Skin epidermis (tissue), 12 donors: ENCODE measurements at regions not wholly inside any gene's neighbourhood (a gene's known extent, or its start where the extent isn't known, plus 50 kb on each side); places are given as distances from the start of the nearest gene placed in this dataset.
"Not testable (repeated sequence)": the region's sequence is repeated elsewhere in the genome, so short reads cannot be mapped to it uniquely, and the experiment has no call there.

Experiments used
- H3K27ac ChIP-seq, 21 experiments: fragments of 200-600 bp; sonication (generic) in 11 of 21; one replicate each; pipeline ENCODE4 v1.5.0; 2020; ENCODE audit warnings: mild to moderate bottlenecking in 3 of 21, inconsistent platforms in 2 of 21, moderate library complexity in 2 of 21
- H3K4me3 ChIP-seq, 7 experiments: fragments of 200-600 bp; sonication (generic) in 2 of 7; one replicate each; pipeline ENCODE4 v1.5.0; 2020; ENCODE audit warnings: inconsistent platforms in 2 of 7, mild to moderate bottlenecking in 2 of 7, moderate library complexity in 1 of 7

DNA sequence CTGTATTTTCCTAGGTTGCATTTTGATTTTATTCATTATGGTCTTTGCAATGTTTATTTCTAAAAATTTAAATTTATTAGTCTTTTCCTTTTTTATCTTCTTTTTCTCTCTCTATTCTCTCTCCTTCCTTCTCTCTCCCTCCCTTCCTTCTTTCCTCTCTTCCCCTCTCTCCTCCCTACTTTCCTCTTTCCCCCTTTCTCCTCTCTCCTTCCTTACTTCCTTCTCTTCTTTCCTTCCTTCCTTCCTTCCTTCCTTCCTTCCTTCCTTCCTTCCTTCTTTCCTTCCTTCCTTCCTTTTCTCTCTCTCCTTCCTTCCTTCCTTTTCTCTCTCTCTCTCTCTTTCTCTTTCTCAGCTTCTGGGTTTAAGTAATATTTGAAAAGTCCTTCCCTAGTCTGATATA, 72.8 kb upstream of the RASGRF1 start:
- H3K27ac ChIP-seq: no peak overlapping the region
- no peak overlapping the region for H3K4me3 ChIP-seq

DNA sequence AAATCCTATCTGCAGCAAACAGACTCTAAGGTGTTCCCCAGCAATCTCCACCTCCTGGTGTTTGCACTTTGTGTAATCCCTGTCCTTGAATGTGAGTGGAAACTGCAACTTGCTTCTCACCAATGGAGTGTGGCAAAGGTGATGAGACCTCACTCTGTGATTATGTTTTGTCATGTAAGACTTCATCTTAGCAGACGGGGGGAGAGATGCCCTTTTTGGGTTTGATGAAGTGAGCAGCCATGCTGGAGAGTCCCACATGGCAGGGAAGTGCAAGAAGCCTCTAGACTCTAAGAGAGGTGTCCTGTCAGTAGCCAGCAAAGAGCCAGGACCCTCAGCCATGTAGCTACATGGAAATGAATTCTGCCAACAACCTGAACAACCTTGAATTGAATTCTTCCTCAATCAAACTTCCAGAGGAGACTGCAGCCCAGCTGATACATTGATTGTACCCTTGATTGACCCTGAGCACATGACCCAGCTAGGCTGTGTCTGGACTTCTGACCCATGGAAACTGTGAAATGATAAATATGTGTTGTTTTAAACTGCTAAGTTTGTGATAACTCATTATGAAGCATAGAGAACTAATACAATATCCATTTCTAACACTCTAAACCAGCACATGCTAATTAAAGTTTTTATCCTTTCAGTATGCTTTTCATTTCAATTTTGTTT, 71.4 kb upstream of the RASGRF1 start:
- no peak overlapping the region for H3K27ac ChIP-seq
- no peak overlapping the region for H3K4me3 ChIP-seq

DNA sequence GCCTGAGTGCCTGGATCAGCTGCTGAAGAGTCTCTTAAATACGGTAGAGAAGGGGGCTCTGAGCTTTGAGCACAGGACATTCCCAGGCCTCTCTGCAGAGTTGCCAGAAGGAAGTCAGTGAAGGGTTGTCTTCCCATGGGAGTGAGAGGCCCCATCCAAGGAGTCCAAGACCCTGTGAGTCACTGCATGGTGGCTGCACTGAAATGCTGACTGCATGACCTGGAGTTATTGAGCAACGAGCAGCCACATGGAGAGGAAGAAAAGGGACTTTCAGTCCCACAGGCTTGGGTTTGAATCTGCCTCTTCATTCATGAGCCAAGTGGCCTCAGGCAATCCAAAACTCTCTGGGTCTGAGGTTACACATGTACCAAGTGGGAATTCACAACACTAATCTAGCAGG, 69.6 kb upstream of the RASGRF1 start:
- Histone ChIP-seq H3K4me3 (no peak overlapping the region), H3K27ac (no peak overlapping the region)

DNA sequence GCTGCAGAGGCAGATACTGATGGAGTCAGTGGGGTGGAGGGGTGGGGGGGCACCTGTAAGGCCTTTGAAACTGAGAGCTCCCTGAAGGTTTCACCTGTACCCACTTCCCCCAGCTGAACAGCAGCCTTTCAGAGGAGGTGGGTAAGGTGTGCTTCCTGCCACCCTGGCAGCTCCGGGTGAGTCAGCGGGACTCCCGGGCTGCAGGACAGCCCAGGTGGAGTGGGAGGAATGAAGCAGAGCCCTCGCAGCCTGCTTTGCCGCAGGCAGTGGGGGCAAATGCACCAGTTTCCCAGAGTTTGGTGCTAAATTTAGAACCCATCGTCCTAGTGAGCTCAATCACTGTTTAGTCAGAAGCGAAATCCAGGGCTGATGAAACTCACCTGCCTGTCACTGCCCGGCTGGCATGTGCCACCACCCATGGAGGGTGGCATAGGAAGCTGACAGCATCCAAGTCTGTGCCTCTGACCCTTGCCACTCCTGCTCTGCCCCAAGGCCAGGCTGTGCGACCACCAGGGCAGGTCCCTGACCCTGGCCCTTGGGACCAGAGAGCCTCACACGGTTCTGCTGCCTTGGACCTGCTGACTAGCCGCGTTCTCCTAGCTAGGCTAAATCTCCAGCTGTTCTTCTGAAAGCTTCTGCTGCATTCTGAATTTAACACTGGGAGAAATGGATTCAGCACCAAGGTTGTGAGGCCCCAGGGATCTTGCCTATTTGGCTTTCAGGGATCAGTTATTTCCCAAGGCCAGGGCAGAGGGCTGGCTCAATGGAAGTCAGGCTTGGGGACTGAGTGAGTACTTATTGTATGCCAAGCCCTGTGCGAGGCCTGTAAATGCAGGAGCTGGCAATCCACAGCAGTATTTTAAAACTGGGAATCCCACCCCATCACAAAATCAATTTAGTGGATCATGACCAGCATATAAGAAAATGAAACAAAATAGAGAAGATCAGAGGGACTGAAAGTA, 67.3 kb upstream of the RASGRF1 start:
- no peak overlapping the region for H3K27ac ChIP-seq
- no peak overlapping the region for H3K4me3 ChIP-seq

DNA sequence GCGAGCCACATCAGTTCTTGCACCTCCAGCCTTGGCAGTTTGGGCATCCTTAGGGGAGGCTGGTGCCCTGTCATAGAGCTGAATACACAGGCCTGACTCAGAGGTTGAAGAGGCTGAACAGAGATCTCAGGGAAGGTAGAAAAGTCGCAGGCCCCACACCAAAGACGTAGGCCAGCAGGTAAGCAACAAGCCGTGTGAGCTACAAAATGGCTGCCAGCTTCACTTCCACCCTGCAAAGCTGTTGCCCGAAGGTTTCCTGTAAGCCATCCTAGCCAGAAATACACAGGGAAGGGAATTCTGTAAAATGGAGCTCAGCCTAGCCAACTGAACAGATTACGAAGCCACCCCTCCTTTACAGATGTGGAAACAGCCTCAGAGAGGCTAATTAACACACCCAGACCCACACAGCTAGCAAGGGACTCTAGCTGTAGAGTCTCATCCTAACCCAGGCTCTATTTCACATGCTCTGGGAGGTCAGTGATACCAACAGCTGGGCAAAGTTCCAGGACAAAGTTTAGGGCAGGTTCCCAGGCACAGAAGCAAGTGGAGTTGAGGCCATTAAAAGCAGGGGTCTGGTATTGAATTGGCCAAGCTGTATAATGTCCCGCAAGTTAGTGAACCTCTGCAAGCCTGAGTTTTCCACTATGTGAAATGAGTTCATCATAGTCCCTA, 66.3 kb upstream of the RASGRF1 start:
- H3K4me3 ChIP-seq: no peak overlapping the region
- no peak overlapping the region for H3K27ac ChIP-seq

DNA sequence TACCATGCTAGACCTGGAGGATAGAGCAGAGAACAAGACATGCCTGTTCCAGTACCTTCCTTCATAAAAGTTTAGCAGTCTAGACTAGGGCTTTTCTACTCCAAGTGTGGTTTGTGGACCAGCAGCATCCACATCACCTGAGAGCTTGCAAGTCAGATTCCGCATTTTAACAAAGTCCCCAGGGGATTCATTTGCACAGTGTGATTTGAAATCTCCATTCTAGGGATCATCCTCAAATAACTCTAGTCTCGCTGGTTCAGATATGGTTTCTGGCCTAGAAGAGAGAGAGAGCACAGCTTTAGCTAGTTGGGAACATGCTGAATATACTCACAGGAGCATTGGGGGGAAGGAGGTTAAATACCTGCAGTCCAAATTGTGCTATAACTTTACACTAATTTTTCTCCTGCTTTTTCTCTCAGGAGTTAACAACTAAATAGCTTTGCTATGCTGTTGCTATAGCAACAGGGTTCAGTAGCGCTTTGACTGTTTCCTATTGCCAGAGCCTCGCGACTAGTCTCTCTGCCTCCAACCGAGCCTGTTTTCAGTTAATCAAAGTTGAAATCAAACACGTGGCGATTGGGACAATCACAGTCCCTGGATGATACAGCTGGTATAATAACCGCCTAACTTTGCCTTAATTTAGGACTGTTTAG, 64.0 kb upstream of the RASGRF1 start:
- H3K4me3 ChIP-seq: no peak overlapping the region
- no peak overlapping the region for H3K27ac ChIP-seq

DNA sequence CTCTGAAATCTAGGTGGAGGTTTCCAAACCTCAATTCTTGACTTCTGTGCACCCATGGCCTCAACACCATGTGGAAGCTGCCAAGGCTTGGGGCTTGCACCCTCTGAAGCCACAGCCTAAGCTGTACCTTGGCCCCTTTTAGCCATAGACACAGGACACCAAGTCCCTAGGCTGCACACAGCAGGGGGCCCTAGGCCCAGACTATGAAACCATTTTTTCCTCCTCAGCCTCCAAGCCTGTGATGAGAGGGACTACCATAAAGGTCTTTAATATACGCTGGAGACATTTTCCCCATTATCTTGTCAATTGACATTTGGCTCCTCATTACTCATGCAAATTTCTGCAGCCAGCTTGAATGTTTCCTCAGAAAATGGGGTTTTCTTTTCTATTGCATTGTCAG, 53.7 kb upstream of the RASGRF1 start:
- H3K4me3 ChIP-seq, H3K27ac ChIP-seq: not testable (repeated sequence)

DNA sequence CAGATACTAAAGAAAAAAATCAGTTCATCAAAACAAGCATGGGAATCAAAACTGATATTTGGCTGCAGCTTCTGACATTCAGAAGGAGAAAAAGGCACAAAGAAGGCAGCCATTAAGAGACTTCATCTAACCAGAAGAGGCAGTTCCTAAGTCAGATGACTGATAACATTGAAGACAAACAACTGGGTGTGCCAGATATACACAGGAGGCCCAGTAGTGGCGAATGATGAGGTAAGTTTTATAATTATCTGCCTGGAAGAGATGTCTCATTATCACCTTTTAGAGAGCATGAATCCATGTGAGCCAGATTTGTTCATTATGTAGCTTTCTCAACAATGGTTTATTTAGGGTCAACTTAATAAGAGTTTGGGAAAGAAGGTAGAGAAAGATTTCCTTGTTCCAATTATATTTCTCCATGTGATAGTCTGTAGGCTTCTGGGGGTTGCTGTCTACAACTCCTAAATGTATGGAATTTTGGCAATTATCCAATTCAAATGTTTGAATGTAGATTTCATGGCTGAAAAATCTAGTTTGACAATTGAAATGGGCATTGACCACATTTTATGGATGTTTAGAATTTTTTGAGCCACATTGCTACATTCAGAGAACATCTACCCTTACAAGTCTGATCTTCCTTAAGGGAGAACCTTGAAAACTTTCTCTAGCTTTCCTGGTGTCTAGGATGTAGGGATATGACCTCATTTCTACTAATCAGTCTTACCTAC, 50.4 kb upstream of the RASGRF1 start:
- Histone ChIP-seq H3K27ac (no peak overlapping the region), H3K4me3 (no peak overlapping the region)
